ENCODE measurements at regions not wholly inside any gene's neighbourhood (a gene's known extent, or its start where the extent isn't known, plus 50 kb on each side); places are given as distances from the start of the nearest gene placed in this dataset.

- TF ChIP-seq TAF1 (IDR thresholded peaks at IDR 0.05; ENCODE audit: borderline replicate concordance, insufficient read depth, low read length) (no peak), FOXP2 (optimal IDR thresholded peaks at IDR 0.05; ENCODE audit: borderline replicate concordance, extremely low read depth, extremely low read length, insufficient read depth) (no peak), POLR2AphosphoS5 (IDR thresholded peaks at IDR 0.05; ENCODE audit: low read depth, low read length) (no peak), REST (IDR thresholded peaks at IDR 0.05; ENCODE audit: insufficient read depth in 1 of 2, low read depth in 2 of 2, low read length in 2 of 2) (no peak), SIN3A (IDR thresholded peaks at IDR 0.05; ENCODE audit: borderline replicate concordance, insufficient read depth, low read length) (no peak)
These were observed 67.3 kb upstream of the PALS2 start for GRCh38 chr7:24505968-24506367.

GRCh38 chr7:24508316-24508715 is 64.9 kb upstream of the PALS2 start:
- no peak for TF ChIP-seq SIN3A (IDR thresholded peaks at IDR 0.05; ENCODE audit: borderline replicate concordance, insufficient read depth, low read length)
- no peak for TF ChIP-seq TAF1 (IDR thresholded peaks at IDR 0.05; ENCODE audit: borderline replicate concordance, insufficient read depth, low read length)
- TF ChIP-seq FOXP2 (optimal IDR thresholded peaks at IDR 0.05; ENCODE audit: borderline replicate concordance, extremely low read depth, extremely low read length, insufficient read depth): no peak
- TF ChIP-seq POLR2AphosphoS5 (IDR thresholded peaks at IDR 0.05; ENCODE audit: low read depth, low read length): no peak
- no peak for TF ChIP-seq REST (IDR thresholded peaks at IDR 0.05; ENCODE audit: insufficient read depth in 1 of 2, low read depth in 2 of 2, low read length in 2 of 2)

- TF ChIP-seq REST (IDR thresholded peaks at IDR 0.05; ENCODE audit: insufficient read depth in 1 of 2, low read depth in 2 of 2, low read length in 2 of 2) (no peak), SIN3A (IDR thresholded peaks at IDR 0.05; ENCODE audit: borderline replicate concordance, insufficient read depth, low read length) (no peak), POLR2AphosphoS5 (IDR thresholded peaks at IDR 0.05; ENCODE audit: low read depth, low read length) (no peak), TAF1 (IDR thresholded peaks at IDR 0.05; ENCODE audit: borderline replicate concordance, insufficient read depth, low read length) (no peak), FOXP2 (optimal IDR thresholded peaks at IDR 0.05; ENCODE audit: borderline replicate concordance, extremely low read depth, extremely low read length, insufficient read depth) (no peak)
These were observed 62.5 kb upstream of the PALS2 start for GRCh38 chr7:24510759-24511158.

GRCh38 chr7:24517166-24517565 is 56.1 kb upstream of the PALS2 start:
- TF ChIP-seq TAF1 (IDR thresholded peaks at IDR 0.05; ENCODE audit: borderline replicate concordance, insufficient read depth, low read length): no peak
- TF ChIP-seq FOXP2 (optimal IDR thresholded peaks at IDR 0.05; ENCODE audit: borderline replicate concordance, extremely low read depth, extremely low read length, insufficient read depth): no peak
- TF ChIP-seq REST (IDR thresholded peaks at IDR 0.05; ENCODE audit: insufficient read depth in 1 of 2, low read depth in 2 of 2, low read length in 2 of 2): no peak
- TF ChIP-seq SIN3A (IDR thresholded peaks at IDR 0.05; ENCODE audit: borderline replicate concordance, insufficient read depth, low read length): no peak
- no peak for TF ChIP-seq POLR2AphosphoS5 (IDR thresholded peaks at IDR 0.05; ENCODE audit: low read depth, low read length)

Measured in PFSK-1 (cell line).